PC-9 (cell line): ENCODE measurements at regions not wholly inside any gene's neighbourhood (a gene's known extent, or its start where the extent isn't known, plus 50 kb on each side); places are given as distances from the start of the nearest gene placed in this dataset.

Source experiments
- BruUV-seq: library from RNA; stranded (reverse); fragments of 400-500 nt; replicated peaks from 2 replicates; lab custom pipeline; 2021; lab: Mats Ljungman, UMichigan
- CTCF ChIA-PET: fragments of 300-600 bp; sonication (Branson Sonifier 250); formaldehyde crosslinking; loops from one replicate; lab custom pipeline; 2022; ENCODE audit warnings: antibody characterized with exemption; lab: Charles Lee
- POLR2A ChIA-PET: fragments of 300-600 bp; sonication (Branson Sonifier 250); formaldehyde crosslinking; loops from one replicate; lab custom pipeline; 2022; ENCODE audit warnings: antibody characterized with exemption; ENCODE audit not compliant: unreplicated experiment; lab: Charles Lee
- DNase-seq, 2 experiments: peaks; one replicate each; pipeline versions ENCODE4 v3.0.0 to v3.0.0-alpha.2; 2015 to 2022; ENCODE audit warnings: mixed read lengths in 1 of 2
- H2AFZ ChIP-seq: fragments of 200-600 bp; sonication (generic); 2 replicates; pipeline ENCODE4 v1.8.1; 2017; ENCODE audit warnings: antibody characterized with exemption
- H3F3A ChIP-seq: fragments of 200-600 bp; sonication (generic); 2 replicates; pipeline ENCODE4 v1.8.1; 2017; ENCODE audit warnings: antibody characterized with exemption, mild to moderate bottlenecking, low read depth; ENCODE audit not compliant: insufficient read depth
- H3K27ac ChIP-seq: fragments of 200-600 bp; sonication (generic); 2 replicates; pipeline ENCODE4 v1.6.1; 2016; ENCODE audit warnings: mixed run types
- H3K27me3 ChIP-seq: fragments of 200-600 bp; sonication (generic); 2 replicates; pipeline ENCODE4 v1.6.1; 2016; ENCODE audit warnings: low read depth, mixed run types; ENCODE audit not compliant: insufficient read depth
- H3K36me3 ChIP-seq: fragments of 200-600 bp; sonication (generic); 2 replicates; pipeline ENCODE4 v1.6.1; 2016; ENCODE audit warnings: low read depth, mixed run types
- H3K4me1 ChIP-seq: fragments of 200-600 bp; sonication (generic); replicated peaks from 2 replicates; pipeline ENCODE4 v1.6.1; 2016; ENCODE audit warnings: mixed run types; ENCODE audit not compliant: insufficient read depth
- H3K4me2 ChIP-seq: fragments of 200-600 bp; sonication (generic); 2 replicates; pipeline ENCODE4 v1.6.1; 2017; ENCODE audit warnings: mixed run types
- H3K4me3 ChIP-seq: fragments of 200-600 bp; sonication (generic); 2 replicates; pipeline ENCODE4 v1.6.1; 2016; ENCODE audit warnings: mixed run types
- H3K79me2 ChIP-seq: fragments of 200-600 bp; sonication (generic); 2 replicates; pipeline ENCODE4 v1.6.1; 2017; ENCODE audit warnings: low read depth, mixed run types
- H3K9me2 ChIP-seq: fragments of 200-600 bp; sonication (generic); 2 replicates; pipeline ENCODE4 v1.8.1; 2017; ENCODE audit warnings: mild to moderate bottlenecking; ENCODE audit not compliant: insufficient read depth
- H3K9me3 ChIP-seq: fragments of 200-600 bp; sonication (generic); 2 replicates; pipeline ENCODE4 v1.8.1; 2016; ENCODE audit warnings: low read depth; ENCODE audit not compliant: insufficient read depth
- H4K20me1 ChIP-seq: fragments of 200-600 bp; sonication (generic); 2 replicates; pipeline ENCODE4 v1.8.1; 2017; ENCODE audit not compliant: insufficient read depth
- CTCF ChIP-seq: fragments of 200-600 bp; sonication (generic); conservative IDR thresholded peaks from 2 replicates; pipeline ENCODE4 v1.6.1; 2017; ENCODE audit warnings: mixed run types, antibody characterized with exemption, mild to moderate bottlenecking, moderate library complexity
- EZH2 ChIP-seq: fragments of 200-600 bp; sonication (generic); IDR thresholded peaks from 2 replicates; pipeline ENCODE4 v1.8.0; 2017; ENCODE audit warnings: antibody characterized with exemption, low read depth
- intact Hi-C: fragments of 100-400 bp; cut with micrococcal nuclease; formaldehyde crosslinking; loops from one replicate; pipeline ENCODE4 v1.10.0; 2022; ENCODE audit not compliant: unreplicated experiment

DNA sequence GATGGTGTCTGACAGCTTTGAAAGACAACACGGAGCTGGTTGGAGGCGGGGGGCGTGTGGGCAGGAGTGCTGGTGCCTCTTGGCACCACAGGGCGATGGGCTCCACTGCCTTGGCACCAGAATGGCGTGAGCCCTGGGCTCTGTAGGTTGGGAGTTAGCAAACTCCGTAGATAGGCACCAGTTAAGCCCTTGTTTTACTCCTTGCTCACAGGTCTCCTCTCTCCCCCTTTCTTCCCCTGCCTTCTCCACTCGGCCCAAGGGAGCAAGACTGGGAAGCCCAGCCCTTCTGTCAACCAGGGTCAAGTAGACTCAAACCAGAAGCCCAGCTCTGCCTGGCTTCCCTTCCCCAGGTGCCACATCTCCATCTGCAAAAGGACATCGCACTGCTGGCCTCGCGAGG, 281.7 kb upstream of the ID2 start:
- ChIA-PET CTCF (no interaction called here), POLR2A (no interaction called here)
- no peak for DNase-seq
- H3K27me3 ChIP-seq, result peaks cover 55% of the 10 kb centered on the region; the same call in 1 of the 2 replicates
- H3K27ac ChIP-seq, result no peak overlapping the region
- H3F3A ChIP-seq, result peaks cover 5% of the 10 kb centered on the region
- H2AFZ ChIP-seq, result no peak overlapping the region
- TF ChIP-seq CTCF, result no peak
- no peak for TF ChIP-seq EZH2
- no peaks in the 10 kb centered on the region for H4K20me1 ChIP-seq
- no peak overlapping the region for H3K4me2 ChIP-seq
- no peaks in the 10 kb centered on the region for H3K79me2 ChIP-seq
- H3K4me1 ChIP-seq, result no peaks in the 10 kb centered on the region
- H3K36me3 ChIP-seq, result no peaks in the 10 kb centered on the region
- no TSS peak for BruUV-seq
- intact Hi-C loops, result no loop called here
- H3K9me3 ChIP-seq, result no peaks in the 10 kb centered on the region
- H3K9me2 ChIP-seq, result no peaks in the 10 kb centered on the region
- H3K4me3 ChIP-seq, result no peak overlapping the region

- H4K20me1 ChIP-seq, result no peaks in the 10 kb centered on the region
- H3K4me3 ChIP-seq, result no peak overlapping the region
- H3K27me3 ChIP-seq, result peaks cover 54% of the 10 kb centered on the region
- no peak for DNase-seq
- no peaks in the 10 kb centered on the region for H3K36me3 ChIP-seq
- POLR2A ChIA-PET, result no interaction called here
- H3K9me2 ChIP-seq, result no peaks in the 10 kb centered on the region
- no peaks in the 10 kb centered on the region for H3K9me3 ChIP-seq
- no peak overlapping the region for H3K4me2 ChIP-seq
- TF ChIP-seq EZH2 (no peak), CTCF (no peak)
- H3K4me1 ChIP-seq, result no peaks in the 10 kb centered on the region
- CTCF ChIA-PET, result no interaction called here
- H3K27ac ChIP-seq, result no peak overlapping the region
- intact Hi-C loops, result no loop called here
- H2AFZ ChIP-seq, result no peak overlapping the region
- H3K79me2 ChIP-seq, result no peaks in the 10 kb centered on the region
- H3F3A ChIP-seq, result peaks cover 5% of the 10 kb centered on the region
- no TSS peak for BruUV-seq
Measured at GRCh38 chr2:8402222-8402621, 279.6 kb upstream of the ID2 start.

DNA sequence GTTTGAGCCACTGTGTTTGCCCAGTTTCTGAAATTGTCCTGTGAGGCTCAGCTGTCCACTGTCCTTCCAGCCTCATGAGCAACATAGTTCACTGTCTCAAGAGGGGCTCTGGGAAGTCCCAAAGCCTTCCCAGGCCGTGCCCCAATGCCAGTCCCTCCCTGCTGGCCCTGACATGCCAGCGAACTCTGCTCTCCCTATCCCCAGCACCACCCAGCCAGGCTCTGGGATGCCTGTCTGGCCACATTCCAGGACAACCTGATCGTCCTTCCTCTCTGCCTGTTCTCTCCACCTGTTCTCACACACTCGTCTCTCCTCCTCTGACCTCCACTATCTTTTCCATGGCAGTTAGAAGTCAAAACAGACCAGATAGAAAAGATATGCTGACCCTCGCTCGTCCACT, 278.0 kb upstream of the ID2 start:
- Histone ChIP-seq H3K27ac (no peak overlapping the region), H3K4me2 (no peak overlapping the region), H4K20me1 (no peaks in the 10 kb centered on the region), H2AFZ (no peak overlapping the region), H3K27me3 (peaks cover 65% of the 10 kb centered on the region), H3K79me2 (no peaks in the 10 kb centered on the region), H3K4me1 (no peaks in the 10 kb centered on the region), H3F3A (no peaks in the 10 kb centered on the region), H3K36me3 (no peaks in the 10 kb centered on the region), H3K9me3 (no peaks in the 10 kb centered on the region), H3K4me3 (no peak overlapping the region), H3K9me2 (no peaks in the 10 kb centered on the region)
- intact Hi-C loops, result no loop called here
- DNase-seq, result no peak
- ChIA-PET POLR2A (no interaction called here), CTCF (no interaction called here)
- no peak for TF ChIP-seq CTCF
- BruUV-seq, result no TSS peak
